Large intestine (tissue), 3 donors: ENCODE measurements at regions not wholly inside any gene's neighbourhood (a gene's known extent, or its start where the extent isn't known, plus 50 kb on each side); places are given as distances from the start of the nearest gene placed in this dataset.

Experiments
- DNase-seq, 2 donors: peaks; one replicate each; pipeline versions ENCODE4 v3.0.0 to v3.0.0-alpha.2; 2013
- H3K27ac ChIP-seq: one replicate; pipeline ENCODE4 v1.5.1; 2013; ENCODE audit warnings: low read length
- H3K27me3 ChIP-seq: 2 replicates; pipeline ENCODE4 v1.6.1; 2013; ENCODE audit warnings: low read length; ENCODE audit not compliant: control insufficient read depth, insufficient read depth
- H3K36me3 ChIP-seq: 2 replicates; pipeline ENCODE4 v1.6.1; 2013; ENCODE audit warnings: low read length; ENCODE audit not compliant: control insufficient read depth, insufficient read depth
- H3K4me1 ChIP-seq: one replicate; pipeline ENCODE4 v1.6.1; 2013; ENCODE audit warnings: low read length; ENCODE audit not compliant: control insufficient read depth, insufficient read depth
- H3K4me3 ChIP-seq: one replicate; pipeline ENCODE4 v1.5.1; 2013; ENCODE audit warnings: low read length
- H3K9me3 ChIP-seq: one replicate; pipeline ENCODE4 v1.6.1; 2013; ENCODE audit warnings: mild to moderate bottlenecking, low read depth, low read length, moderate library complexity; ENCODE audit not compliant: control insufficient read depth
- WGBS: methylation state at CpG from one replicate; pipeline ENCODE4 v1.1.5; 2013; ENCODE audit warnings: low lambda C conversion rate; ENCODE audit not compliant: insufficient coverage; 5-methylcytosine and 5-hydroxymethylcytosine counted together

- no CpG with 5 or more reads among the region's 2 CpGs for WGBS
- H3K9me3 ChIP-seq = no peaks in the 10 kb centered on the region
- DNase-seq = no peak
- H3K27me3 ChIP-seq = no peaks in the 10 kb centered on the region
- no peaks in the 10 kb centered on the region for H3K4me1 ChIP-seq
- H3K36me3 ChIP-seq = no peaks in the 10 kb centered on the region
- no peak overlapping the region for H3K27ac ChIP-seq
- H3K4me3 ChIP-seq = no peak overlapping the region
These were observed 275.3 kb upstream of the PHYHIPL start for GRCh38 chr10:58901092-58901646.

GRCh38 chr10:58903071-58903470 is 273.4 kb upstream of the PHYHIPL start:
- no peaks in the 10 kb centered on the region for H3K36me3 ChIP-seq
- no peak overlapping the region for H3K27ac ChIP-seq
- no peaks in the 10 kb centered on the region for H3K27me3 ChIP-seq
- H3K9me3 ChIP-seq = no peaks in the 10 kb centered on the region
- WGBS = 83% methylated on average over 1 of the region's 1 CpG
- DNase-seq = no peak
- H3K4me3 ChIP-seq = no peak overlapping the region
- no peaks in the 10 kb centered on the region for H3K4me1 ChIP-seq

- DNase-seq = no peak
- WGBS = 83% methylated on average over 1 of the region's 2 CpGs
These were observed 266.6 kb upstream of the PHYHIPL start for GRCh38 chr10:58909881-58910280.

GRCh38 chr10:58913717-58914116 is 262.7 kb upstream of the PHYHIPL start:
- H3K9me3 ChIP-seq = no peaks in the 10 kb centered on the region
- no peak overlapping the region for H3K4me3 ChIP-seq
- 75% methylated on average over 3 of the region's 3 CpGs for WGBS
- DNase-seq = no peak
- no peak overlapping the region for H3K27ac ChIP-seq
- H3K36me3 ChIP-seq = no peaks in the 10 kb centered on the region
- H3K27me3 ChIP-seq = peaks cover 2% of the 10 kb centered on the region
- no peaks in the 10 kb centered on the region for H3K4me1 ChIP-seq

More at GRCh38 chr10:58909881-58910280, 266.6 kb upstream of the PHYHIPL start:
- H3K4me3 ChIP-seq = no peak overlapping the region
- no peaks in the 10 kb centered on the region for H3K36me3 ChIP-seq
- H3K9me3 ChIP-seq = no peaks in the 10 kb centered on the region
- peaks cover 2% of the 10 kb centered on the region for H3K27me3 ChIP-seq
- H3K4me1 ChIP-seq = no peaks in the 10 kb centered on the region
- no peak overlapping the region for H3K27ac ChIP-seq

- Histone ChIP-seq H3K4me1 (no peaks in the 10 kb centered on the region), H3K36me3 (no peaks in the 10 kb centered on the region), H3K27me3 (no peaks in the 10 kb centered on the region), H3K4me3 (no peak overlapping the region), H3K27ac (no peak overlapping the region), H3K9me3 (no peaks in the 10 kb centered on the region)
- no peak for DNase-seq
- WGBS = 100% methylated on average over 1 of the region's 2 CpGs
These were observed 257.6 kb upstream of the PHYHIPL start for GRCh38 chr10:58918887-58919286.

- Histone ChIP-seq H3K9me3 (no peaks in the 10 kb centered on the region), H3K36me3 (no peaks in the 10 kb centered on the region), H3K4me1 (no peaks in the 10 kb centered on the region), H3K27ac (no peak overlapping the region), H3K4me3 (no peak overlapping the region), H3K27me3 (no peaks in the 10 kb centered on the region)
- no peak for DNase-seq
- 60% methylated on average over 1 of the region's 3 CpGs for WGBS
These were observed 256.4 kb upstream of the PHYHIPL start for GRCh38 chr10:58919927-58920654.

GRCh38 chr10:58920655-58921003 is 255.8 kb upstream of the PHYHIPL start:
- H3K9me3 ChIP-seq = no peaks in the 10 kb centered on the region
- no peaks in the 10 kb centered on the region for H3K4me1 ChIP-seq
- DNase-seq = no peak
- H3K36me3 ChIP-seq = no peaks in the 10 kb centered on the region
- no peaks in the 10 kb centered on the region for H3K27me3 ChIP-seq
- H3K27ac ChIP-seq = no peak overlapping the region
- no peak overlapping the region for H3K4me3 ChIP-seq

GRCh38 chr10:58921421-58921855 is 255.0 kb upstream of the PHYHIPL start:
- no peaks in the 10 kb centered on the region for H3K4me1 ChIP-seq
- H3K27me3 ChIP-seq = no peaks in the 10 kb centered on the region
- WGBS = no CpG with 5 or more reads among the region's 2 CpGs
- H3K36me3 ChIP-seq = no peaks in the 10 kb centered on the region
- H3K9me3 ChIP-seq = no peaks in the 10 kb centered on the region
- H3K27ac ChIP-seq = no peak overlapping the region
- no peak for DNase-seq
- no peak overlapping the region for H3K4me3 ChIP-seq

- H3K9me3 ChIP-seq = no peaks in the 10 kb centered on the region
- no peaks in the 10 kb centered on the region for H3K27me3 ChIP-seq
- no peaks in the 10 kb centered on the region for H3K36me3 ChIP-seq
- no peaks in the 10 kb centered on the region for H3K4me1 ChIP-seq
- 80% methylated on average over 1 of the region's 2 CpGs for WGBS
- DNase-seq = no peak
- no peak overlapping the region for H3K4me3 ChIP-seq
- no peak overlapping the region for H3K27ac ChIP-seq
These were observed 251.1 kb upstream of the PHYHIPL start for GRCh38 chr10:58925381-58925780.

- WGBS = no CpG with 5 or more reads among the region's 4 CpGs
- no peaks in the 10 kb centered on the region for H3K9me3 ChIP-seq
- no peak overlapping the region for H3K4me3 ChIP-seq
- no peaks in the 10 kb centered on the region for H3K36me3 ChIP-seq
- no peak for DNase-seq
- H3K27ac ChIP-seq = no peak overlapping the region
- H3K27me3 ChIP-seq = no peaks in the 10 kb centered on the region
- H3K4me1 ChIP-seq = no peaks in the 10 kb centered on the region
These were observed 245.9 kb upstream of the PHYHIPL start for GRCh38 chr10:58930500-58930899.

- no peak for DNase-seq
- Histone ChIP-seq H3K27me3 (no peaks in the 10 kb centered on the region), H3K4me3 (no peak overlapping the region), H3K36me3 (no peaks in the 10 kb centered on the region), H3K9me3 (no peaks in the 10 kb centered on the region), H3K4me1 (no peaks in the 10 kb centered on the region), H3K27ac (no peak overlapping the region)
- 100% methylated on average over 1 of the region's 3 CpGs for WGBS
These were observed 244.3 kb upstream of the PHYHIPL start for GRCh38 chr10:58932126-58932525.
